NOMO-1 treated with dmso at 0.1 percent for 144 hours (cell line): ENCODE measurements at regions not wholly inside any gene's neighbourhood (a gene's known extent, or its start where the extent isn't known, plus 50 kb on each side); places are given as distances from the start of the nearest gene placed in this dataset.
A peak's percentile ranks its signal among the peaks of the same experiment; 100 is the strongest.
"Not testable (repeated sequence)": the region's sequence is repeated elsewhere in the genome, so short reads cannot be mapped to it uniquely, and the experiment has no call there.

Source experiments
- DNase-seq: peaks from one replicate; lab custom pipeline; 2025; ENCODE audit not compliant: unreplicated experiment; lab: John Stamatoyannopoulos, UW

DNA sequence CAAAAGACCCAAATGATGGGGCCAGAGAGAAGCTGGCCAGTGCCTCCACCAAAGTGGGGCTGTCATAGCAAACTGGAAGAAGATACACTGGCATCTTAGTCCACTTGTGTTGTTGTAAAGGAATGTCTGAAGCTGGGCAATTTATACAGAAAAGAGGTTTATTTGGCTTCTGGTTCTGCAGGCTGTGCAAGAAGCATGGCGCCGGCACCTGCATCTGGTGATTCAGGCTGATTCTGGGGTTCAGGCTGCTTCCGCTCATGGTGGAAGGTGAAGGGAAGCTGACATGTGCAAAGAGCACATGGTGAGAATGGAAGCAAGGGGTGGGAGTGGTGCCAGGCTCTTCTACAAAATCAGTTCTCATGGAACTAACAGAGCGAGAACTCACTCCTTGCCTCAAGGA, 135.9 kb upstream of the TWIST2 start:
- DNase-seq = no peak

DNA sequence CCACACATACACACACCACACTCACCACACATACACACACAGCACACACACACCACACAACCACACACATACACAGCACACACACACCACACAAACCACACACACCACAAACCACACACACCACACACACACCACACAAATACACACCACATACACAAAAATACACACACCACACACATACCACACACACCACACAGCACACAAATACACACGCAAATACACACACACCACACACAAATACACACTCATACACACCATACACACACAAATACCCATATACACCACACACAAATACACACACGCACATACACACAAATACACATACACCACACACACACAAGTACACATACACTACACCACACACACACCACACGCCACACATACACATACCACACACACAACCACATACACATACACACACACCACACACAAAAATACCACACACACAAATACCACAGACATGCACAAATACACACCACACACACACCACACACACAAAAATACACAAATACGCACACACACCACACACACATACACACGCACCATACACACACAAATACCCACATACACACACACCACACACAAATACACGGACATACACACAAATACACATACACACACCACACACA, 134.6 kb upstream of the TWIST2 start:
- no peak for DNase-seq

DNA sequence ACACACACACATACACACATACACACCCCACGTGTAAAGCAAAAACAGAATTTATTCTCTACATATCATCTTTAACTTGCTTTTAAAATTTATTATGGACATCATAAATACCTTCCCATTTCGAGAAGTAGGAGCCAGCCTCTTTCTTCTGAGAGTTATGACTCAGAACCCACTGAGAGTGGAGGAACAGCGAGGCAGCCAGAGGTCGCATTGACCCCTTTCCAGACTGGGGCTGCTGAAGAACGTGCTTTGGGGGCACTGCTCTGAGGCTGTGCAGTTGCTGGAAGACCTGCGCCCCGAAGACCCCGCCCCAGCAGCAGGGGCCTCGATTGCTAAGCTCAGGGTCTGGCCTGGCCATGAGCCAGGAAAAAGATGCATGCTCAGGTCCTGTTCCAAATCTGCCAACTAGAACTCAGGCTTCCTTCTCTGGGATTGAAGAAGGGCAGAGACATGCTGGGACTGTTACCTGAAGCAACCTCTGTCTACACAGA, 133.8 kb upstream of the TWIST2 start:
- DNase-seq = no peak

DNA sequence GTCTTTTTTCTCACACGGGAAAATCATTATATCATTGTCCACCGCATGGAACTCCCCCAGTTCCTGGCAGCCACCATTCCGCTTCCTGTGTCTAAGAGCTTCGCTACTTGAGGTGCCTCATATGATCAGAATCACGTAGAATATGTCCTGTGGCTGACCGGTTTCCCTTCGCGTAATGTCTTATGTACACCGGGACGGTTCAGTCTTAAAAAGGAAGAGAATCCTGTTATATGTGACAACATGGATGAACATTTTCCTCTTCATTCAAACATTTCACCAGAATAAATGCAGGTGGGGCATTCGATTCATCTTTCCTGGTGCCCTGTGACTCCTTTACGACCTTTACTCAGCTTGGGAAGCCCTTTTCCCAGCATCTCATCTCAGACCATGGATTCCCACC, 131.7 kb upstream of the TWIST2 start:
- no peak for DNase-seq

DNA sequence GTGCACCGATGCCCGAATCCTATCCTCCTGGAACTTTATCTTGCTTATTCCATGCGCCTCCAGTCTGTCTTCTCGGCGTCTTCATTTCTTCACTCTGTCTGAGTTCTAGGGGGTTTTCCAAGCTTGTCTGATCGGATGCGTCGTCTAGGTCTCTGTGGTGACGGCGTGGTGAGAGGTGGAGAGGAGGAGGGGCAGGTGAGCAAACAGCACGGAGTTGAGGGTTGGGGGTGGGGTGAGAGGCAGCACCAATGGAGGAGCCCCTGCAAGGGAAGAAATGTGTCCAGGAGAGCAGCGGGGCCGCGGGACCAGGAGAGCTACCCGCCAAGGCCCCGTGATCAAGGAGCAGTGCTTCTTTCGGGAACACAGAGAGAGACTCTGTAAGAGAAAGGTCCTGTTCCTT, 131.3 kb upstream of the TWIST2 start:
- DNase-seq = no peak

DNA sequence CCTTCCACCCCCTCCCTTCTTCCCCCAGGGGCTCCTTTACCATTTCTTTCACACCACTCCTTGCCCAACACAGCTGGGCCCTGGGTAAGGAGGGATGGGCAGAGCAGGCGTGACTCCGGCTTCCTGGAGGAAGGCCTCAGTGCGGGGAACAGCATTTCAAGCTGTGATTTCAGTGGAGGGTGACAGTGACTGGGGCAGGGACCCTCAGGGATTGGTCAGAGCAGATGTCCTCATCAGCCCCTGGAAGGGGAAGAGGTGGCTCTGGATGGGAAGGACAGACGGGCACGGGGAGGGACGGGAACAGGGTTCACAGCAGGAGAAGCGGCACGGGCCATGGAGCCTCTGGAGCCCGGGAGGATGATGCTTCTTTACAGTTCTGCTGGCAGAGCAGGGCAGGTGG, 130.8 kb upstream of the TWIST2 start:
- no peak for DNase-seq

DNA sequence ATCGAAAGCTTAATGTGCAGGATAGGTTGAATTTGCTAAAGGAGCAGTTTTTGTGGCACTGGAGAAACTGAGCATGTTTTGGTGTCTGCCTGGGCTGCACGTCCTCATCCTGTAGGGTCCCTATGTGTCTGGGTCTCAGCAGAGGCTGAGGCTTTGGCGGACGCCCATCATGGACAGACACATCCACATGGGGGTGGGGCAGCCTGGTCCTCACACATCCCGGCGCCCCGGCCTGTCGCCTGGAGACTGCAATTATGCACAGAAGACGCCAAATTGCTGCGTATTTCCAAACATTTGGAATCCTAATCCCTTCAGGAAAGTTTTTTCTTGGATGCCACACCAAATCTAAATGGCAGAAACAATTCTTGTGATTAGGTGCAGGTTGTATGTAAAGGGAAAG, 128.2 kb upstream of the TWIST2 start:
- DNase-seq = no peak

DNA sequence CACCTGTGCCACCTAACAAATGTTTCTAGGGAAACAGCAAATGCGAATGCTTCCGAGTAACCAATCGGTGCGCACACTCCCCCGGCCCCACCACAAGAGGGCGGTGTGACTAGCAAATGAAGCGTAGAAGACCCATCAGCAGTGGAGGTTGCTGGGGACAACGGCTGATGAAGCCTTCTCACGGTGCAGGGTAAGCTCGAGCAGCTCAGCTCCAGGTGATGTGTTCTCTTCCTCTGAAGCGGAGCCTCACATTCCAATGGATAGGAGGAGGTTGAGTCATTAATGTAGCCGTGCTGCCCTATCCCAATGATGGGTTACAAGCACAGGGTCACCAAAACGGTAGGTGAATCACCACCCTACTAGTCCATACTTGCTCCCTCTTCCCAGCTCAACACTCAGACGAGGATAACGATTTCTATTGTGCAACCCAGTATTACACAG, 127.6 kb upstream of the TWIST2 start:
- DNase-seq = peak; percentile 30

DNA sequence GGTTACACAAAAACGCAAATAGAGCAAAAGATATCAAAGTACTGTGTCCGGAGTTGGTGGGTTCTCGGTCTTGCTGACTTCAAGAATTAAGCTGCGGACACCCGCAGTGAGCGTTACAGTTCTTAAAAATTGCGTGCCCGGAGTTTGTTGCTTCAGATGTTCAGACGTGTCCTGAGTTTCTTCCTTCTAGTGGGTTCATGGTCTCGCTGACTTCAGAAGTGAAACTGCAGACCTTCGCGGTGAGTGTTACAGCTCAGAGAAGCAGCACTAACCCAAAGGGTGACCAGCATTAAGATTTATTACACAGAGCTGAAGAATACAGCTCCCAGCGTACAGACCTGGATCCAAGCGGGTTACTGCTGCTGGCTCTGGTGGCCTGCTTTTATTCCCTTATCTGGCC, 125.7 kb upstream of the TWIST2 start:
- DNase-seq = no peak

DNA sequence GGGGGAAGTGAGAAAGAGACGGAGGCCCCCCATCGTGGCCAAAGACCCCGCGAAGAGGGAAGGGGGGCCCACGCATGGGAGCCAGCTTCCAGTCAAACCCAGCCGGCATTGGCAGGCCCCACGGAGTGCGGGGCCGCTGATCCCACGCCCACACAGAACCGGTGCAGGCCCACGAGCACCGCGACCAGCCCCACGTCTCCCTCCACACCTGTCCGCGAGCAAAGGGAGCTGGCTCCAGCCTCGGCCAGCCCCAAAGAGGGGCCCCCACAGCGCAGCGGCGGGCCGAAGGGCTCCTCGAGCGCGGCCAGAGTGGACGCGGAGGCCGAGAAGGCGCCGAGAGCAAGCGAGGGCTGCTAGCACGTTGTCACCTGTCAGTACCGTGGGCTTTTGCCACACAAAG, 125.0 kb upstream of the TWIST2 start:
- no peak for DNase-seq

DNA sequence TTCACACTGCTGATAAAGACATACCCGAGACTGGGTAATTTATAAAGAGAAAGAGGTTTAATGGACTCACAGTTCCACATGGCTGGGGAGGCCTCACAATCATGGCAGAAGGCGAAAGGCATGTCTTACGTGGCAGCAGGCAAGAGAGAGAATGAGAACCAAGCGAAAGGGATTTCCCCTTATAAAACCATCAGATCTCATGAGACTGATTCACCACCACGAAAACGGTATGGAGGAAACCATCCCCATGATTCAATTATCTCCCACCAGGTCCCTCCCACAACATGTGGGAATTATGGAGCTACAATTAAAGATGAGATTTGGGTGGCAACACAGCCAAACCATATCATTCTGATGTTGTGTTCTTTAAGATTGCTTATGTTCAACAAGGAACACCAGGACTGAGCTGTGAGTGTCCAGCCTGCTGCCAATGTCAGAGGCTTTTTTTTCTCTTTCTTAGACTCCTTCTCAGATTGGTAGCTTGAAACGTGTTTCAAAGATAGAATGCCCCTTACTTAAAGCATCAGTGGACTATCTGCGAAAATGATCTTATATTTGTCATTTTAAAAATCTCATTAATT, 124.1 kb upstream of the TWIST2 start:
- not testable (repeated sequence) for DNase-seq

DNA sequence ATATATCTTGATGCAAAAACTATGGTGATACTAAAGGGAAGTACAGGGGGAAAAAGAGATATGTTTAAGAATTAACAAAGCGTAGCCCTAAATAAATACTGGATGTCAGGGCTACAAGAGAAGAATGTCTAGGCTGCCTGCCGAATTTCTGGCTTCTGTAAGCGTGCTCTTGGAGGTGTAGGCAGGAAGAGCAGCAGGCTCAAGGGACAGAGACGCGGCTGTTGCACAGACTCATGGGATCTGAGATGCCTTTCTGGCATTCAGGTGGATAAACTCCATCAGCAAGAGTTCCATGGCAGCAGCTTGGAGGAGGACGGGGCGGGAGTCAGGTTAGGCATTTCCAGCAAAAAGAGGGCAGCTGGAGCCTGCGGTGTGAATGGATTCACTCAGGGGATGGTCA, 123.2 kb upstream of the TWIST2 start:
- DNase-seq = no peak

DNA sequence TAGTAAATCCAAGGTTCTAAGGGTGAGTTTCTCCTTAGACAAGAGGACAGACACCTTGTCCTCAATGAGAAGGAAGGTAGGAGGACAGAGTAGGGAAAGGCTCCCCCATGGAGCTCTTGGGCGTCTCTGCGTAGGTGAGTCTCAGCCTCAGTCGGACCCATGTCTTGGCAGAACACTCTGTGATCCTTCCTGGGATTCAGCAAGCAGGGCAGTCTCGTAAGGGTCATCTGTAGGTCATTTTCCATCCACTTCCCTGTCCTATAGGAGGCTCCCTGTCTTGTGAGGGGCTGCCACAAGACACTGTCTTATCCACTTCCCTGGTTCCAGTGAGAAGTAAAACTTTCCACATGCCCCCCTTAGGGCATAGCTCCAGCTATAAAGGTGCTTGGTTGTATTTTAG, 122.6 kb upstream of the TWIST2 start:
- DNase-seq = no peak

DNA sequence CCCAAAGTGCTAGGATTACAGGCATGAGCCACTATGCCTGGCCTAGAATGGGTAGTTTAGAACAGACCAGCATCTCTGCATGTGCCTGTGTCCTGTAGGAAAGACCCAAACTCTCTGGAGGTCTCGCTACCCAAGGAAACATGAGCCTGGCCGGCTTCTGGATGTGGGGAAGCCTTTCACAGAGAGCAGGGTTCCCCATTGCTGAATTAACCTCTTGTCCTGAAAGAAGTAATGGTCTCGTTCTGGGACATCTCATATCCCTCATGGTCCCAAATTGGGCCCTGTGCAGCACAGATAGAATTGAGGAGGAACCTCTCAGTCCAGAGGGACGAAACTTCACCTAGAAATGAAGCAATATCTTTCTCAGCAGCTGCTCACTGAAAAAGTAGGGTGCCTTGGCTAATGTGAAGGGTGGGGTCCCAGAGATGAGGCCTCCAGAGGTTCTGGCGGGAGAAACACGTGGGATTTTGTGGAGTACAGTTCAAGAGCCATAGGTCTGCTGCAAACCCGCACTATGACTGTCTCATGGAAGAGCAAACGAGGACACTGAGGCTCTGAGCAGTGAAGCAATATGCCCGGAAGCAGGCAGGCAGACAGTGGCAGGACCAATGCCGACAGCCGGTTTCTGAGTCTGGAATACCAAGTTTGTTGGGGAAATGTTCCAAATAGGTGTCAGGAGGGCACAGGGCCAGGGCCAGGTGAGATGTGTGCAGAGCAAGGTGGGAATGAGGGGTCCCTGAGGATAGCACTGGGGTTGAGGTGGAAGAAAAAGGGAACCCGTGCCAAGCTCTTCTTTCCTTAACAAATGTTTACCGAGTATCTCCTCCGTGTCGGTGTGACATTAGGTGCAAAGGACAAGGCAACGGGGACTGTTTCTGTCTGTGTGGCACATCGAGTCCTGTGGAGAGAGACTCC, 121.0 kb upstream of the TWIST2 start:
- no peak for DNase-seq

DNA sequence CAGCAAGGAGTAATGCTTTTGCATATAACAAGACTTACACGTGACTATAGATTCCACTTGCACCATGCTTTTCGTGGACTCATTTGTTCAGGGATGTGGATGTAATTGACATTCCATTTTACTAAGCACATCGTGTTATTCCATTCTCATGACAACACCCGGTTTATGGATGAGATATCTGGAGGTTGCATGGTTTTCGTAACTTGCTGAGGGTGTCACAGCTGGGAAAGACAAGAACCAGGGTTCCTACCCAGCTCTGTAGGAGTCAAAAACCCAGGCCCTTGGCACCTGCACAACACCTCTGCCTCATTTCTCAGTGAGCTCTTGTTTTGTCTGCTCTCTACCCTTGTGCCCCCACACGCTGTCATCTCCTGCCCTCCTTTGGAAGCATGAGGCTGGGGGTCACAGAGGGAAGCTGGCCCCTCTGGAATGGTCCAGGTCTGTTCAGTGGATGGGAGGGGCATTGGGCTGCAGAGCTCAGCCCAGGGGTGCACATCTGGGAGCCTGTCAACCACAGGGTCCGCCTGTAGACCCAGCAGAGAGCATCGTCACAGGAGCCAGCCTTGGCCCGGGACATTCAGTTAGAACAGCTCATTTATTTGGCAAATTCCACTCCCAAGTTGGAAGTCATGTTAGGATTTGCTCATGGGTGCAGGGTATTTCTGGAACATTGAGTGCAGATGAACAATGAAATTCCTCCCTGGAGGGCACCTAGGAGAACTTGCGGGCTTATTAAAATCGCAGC, 120.1 kb upstream of the TWIST2 start:
- DNase-seq = no peak

DNA sequence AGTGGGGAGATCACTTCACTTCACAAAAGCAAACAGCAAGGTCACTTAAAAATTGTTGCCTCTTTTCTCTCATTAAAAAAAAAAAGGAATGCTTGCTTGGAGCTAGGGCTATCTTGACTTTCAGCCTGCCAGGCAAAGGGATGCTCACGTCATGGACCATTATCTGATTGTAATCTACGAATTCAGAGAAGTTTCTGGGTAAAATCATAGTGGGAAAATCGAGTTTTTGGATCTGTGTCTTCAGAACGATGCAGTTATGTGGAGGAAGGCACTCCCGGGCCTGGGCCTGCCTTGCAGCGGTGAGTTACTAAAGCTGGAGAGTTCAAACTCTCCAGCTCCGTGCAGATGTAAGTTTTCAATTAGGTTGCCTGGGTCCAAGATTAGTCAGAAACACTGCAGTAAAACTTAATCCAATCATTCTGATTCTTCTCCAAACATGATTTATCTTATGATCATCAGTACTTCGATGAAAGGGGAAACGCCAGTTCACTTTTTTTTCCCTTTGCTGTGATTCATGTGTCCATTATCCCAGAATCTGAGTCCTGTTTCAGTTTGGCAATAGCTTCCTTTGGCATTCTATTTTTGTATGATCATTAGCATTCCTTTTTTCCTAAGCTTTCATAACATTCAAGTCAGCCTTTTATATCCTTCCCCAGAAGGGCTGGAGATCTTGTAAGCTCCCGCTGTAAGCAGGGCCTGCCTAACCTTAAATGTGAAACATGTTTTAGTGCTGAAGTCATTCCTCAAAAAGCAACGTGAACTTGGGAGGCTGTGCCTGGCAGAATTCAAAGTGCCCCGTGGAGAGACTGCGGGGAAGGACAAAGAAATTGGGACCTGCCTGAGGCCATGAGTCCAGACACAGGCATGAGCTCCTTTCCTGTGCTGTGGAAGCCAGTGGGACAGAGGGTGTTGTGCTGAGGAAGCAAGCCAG, 119.3 kb upstream of the TWIST2 start:
- no peak for DNase-seq

DNA sequence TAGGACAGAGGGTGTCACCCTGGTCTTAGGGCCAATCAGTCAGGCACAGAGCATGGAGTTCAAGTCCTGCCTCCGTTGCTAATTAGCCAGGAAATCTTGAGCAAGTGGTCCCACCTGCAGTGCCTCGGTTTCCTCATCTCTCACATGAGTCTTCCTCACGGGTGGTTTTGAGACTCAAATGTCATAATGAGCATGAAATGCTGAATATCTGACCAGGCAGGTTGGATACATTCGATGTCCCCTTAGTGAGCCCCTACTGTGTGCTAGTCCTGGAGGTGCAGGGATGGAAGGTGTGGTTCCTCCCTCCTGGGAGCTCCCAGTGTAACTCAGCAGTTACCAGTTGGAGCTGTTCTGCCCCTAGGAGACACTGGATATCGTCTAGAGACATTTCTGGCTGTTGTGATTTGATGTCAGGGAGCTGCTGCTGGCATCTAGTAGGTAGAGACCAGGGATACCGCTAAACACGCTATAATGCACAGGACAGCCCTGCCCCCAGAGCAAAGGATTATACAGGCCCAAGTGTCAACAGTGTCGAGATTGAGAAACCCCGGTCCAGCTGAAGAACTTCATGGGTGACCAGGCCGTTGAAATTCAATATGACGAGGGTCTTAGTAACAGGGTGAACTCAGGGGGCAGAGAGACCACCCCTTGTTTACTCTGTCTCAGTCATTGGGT, 118.5 kb upstream of the TWIST2 start:
- no peak for DNase-seq

DNA sequence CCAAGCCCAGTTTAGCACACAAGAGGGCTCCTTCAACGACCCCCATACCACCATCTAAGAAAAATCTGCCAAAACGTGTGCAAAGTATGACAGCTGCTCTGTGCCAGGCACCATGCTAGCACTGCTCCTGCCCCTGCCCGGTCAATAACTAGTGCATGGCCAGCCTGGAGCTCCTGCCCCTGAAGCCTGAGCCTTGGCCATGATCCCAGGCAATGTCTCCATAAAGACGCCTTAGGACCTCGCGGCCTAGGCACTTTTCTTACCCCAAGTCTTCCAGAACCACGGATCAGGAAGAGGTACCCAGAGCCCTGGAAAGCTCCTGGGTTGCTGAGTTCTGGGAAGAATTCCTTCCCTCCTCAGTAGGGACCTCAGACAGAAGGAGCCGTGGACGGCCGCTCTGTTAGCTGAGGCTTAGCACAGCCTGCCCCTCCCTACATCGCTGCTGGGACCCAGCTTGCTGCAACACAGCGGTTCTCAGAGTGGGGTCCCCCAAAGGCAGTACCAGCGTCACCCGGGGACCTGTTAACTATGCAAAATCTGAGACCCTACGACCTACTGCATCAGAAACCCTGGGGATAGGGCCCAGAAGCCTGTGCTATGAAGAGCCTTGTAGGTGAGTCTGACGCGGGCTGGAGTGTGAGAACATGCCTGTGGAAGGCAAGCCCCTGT, 117.8 kb upstream of the TWIST2 start:
- no peak for DNase-seq

DNA sequence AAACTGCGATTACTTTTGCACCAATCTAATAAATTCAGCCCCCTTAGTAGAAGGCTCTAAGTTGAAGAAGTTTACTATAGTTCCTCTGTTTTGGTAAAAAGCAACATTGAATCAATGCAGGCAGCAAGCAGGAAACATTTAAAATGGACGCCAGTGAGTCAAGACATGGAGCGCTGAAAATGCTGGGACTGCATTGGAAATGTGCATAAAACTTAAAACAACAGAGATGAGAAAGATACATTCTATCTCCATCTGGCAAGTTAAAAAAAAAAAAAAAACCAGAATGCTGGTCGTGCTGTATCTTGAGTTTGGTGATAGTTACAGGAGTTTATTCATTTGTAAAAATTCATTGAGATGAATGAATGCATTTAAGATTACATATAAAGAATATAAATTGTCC, 117.0 kb upstream of the TWIST2 start:
- DNase-seq = no peak
